GM23338 (cell line): ENCODE measurements at regions not wholly inside any gene's neighbourhood (a gene's known extent, or its start where the extent isn't known, plus 50 kb on each side); places are given as distances from the start of the nearest gene placed in this dataset.

Experiments
- ATAC-seq: fragments of 200-7000 bp; cut with Tn5 transposase; 3 replicates; pipeline ENCODE4 v1.9.1; 2020
- DNase-seq: peaks from one replicate; pipeline ENCODE4 v3.0.0-alpha.2; 2015; ENCODE audit warnings: low spot score
- H2AFZ ChIP-seq: fragments of 200-600 bp; sonication (generic); 2 replicates; pipeline ENCODE4 v1.8.0; 2016; ENCODE audit warnings: antibody characterized with exemption, mild to moderate bottlenecking, moderate library complexity
- H3F3A ChIP-seq: fragments of 200-600 bp; sonication (generic); replicated peaks from 2 replicates; pipeline ENCODE4 v1.8.0; 2017; ENCODE audit warnings: antibody characterized with exemption, mixed run types, low read depth
- H3K27ac ChIP-seq: fragments of 200-600 bp; sonication (generic); 2 replicates; pipeline ENCODE4 v1.6.1; 2016; ENCODE audit warnings: low read depth
- H3K27me3 ChIP-seq: fragments of 200-600 bp; sonication (generic); 2 replicates; pipeline ENCODE4 v1.8.0; 2016; ENCODE audit warnings: mild to moderate bottlenecking, mixed run types, moderate library complexity; ENCODE audit not compliant: insufficient read depth
- H3K36me3 ChIP-seq: fragments of 200-600 bp; sonication (generic); 2 replicates; pipeline ENCODE4 v1.8.0; 2016; ENCODE audit warnings: mild to moderate bottlenecking; ENCODE audit not compliant: insufficient read depth
- H3K4me1 ChIP-seq: fragments of 200-600 bp; sonication (generic); 2 replicates; pipeline ENCODE4 v1.8.0; 2016; ENCODE audit warnings: mild to moderate bottlenecking, moderate library complexity; ENCODE audit not compliant: insufficient read depth
- H3K4me2 ChIP-seq: fragments of 200-600 bp; sonication (generic); 2 replicates; pipeline ENCODE4 v1.7.1; 2017; ENCODE audit warnings: mixed run types
- H3K4me3 ChIP-seq: fragments of 200-600 bp; sonication (generic); 2 replicates; pipeline ENCODE4 v1.6.1; 2016; ENCODE audit warnings: mixed run types
- H3K79me2 ChIP-seq: fragments of 200-600 bp; sonication (generic); replicated peaks from 2 replicates; pipeline ENCODE4 v1.8.0; 2017; ENCODE audit warnings: mild to moderate bottlenecking; ENCODE audit not compliant: insufficient read depth
- H3K9me2 ChIP-seq: fragments of 200-600 bp; sonication (generic); 2 replicates; pipeline ENCODE4 v1.8.0; 2017; ENCODE audit not compliant: insufficient read depth
- H4K20me1 ChIP-seq: fragments of 200-600 bp; sonication (generic); replicated peaks from 2 replicates; pipeline ENCODE4 v1.8.0; 2017; ENCODE audit warnings: mild to moderate bottlenecking; ENCODE audit not compliant: insufficient read depth
- H3K27ac Mint-ChIP-seq: 2 replicates; pipeline ENCODE4 v1.8.0; 2020; ENCODE audit warnings: inconsistent platforms, mild to moderate bottlenecking, moderate library complexity, mixed read lengths
- H3K27me3 Mint-ChIP-seq: 3 replicates; pipeline ENCODE4 v1.8.0; 2022; ENCODE audit warnings: low read depth, mild to moderate bottlenecking, moderate library complexity, mixed read lengths, inconsistent platforms; ENCODE audit not compliant: insufficient read depth, poor library complexity
- H3K36me3 Mint-ChIP-seq: 3 replicates; pipeline ENCODE4 v1.8.0; 2021; ENCODE audit warnings: low read depth, mild to moderate bottlenecking, inconsistent platforms, moderate library complexity, mixed read lengths
- H3K4me1 Mint-ChIP-seq: 3 replicates; pipeline ENCODE4 v1.8.0; 2020; ENCODE audit warnings: mild to moderate bottlenecking, inconsistent platforms, mixed read lengths
- H3K4me3 Mint-ChIP-seq: 3 replicates; pipeline ENCODE4 v1.8.0; 2021; ENCODE audit warnings: moderate library complexity, mild to moderate bottlenecking, inconsistent platforms, mixed read lengths
- H3K9me3 Mint-ChIP-seq: 3 replicates; pipeline ENCODE4 v1.8.0; 2020; ENCODE audit warnings: moderate library complexity, mild to moderate bottlenecking, inconsistent platforms, mixed read lengths
- CREB1 ChIP-seq: fragments of 250-450 bp; sonication (Bioruptor Pico); IDR thresholded peaks from 2 replicates; pipeline ENCODE4 v1.5.0; 2020; ENCODE audit warnings: low read depth, mild to moderate bottlenecking, moderate library complexity
- EZH2 ChIP-seq: fragments of 200-600 bp; sonication (generic); IDR thresholded peaks from one replicate; pipeline ENCODE4 v1.8.0; 2017; ENCODE audit warnings: antibody characterized with exemption, mild to moderate bottlenecking, low read depth; ENCODE audit not compliant: unreplicated experiment
- EZH2phosphoT487 ChIP-seq: fragments of 200-600 bp; sonication (generic); IDR thresholded peaks from one replicate; pipeline ENCODE4 v1.8.1; 2018; ENCODE audit warnings: antibody characterized with exemption; ENCODE audit not compliant: unreplicated experiment
- JUNB ChIP-seq: IDR thresholded peaks from one replicate; pipeline ENCODE4 v1.6.1; 2016; ENCODE audit warnings: antibody characterized with exemption; ENCODE audit not compliant: unreplicated experiment
- NANOG ChIP-seq: IDR thresholded peaks from 2 replicates; pipeline ENCODE4 v1.6.1; 2016; ENCODE audit warnings: antibody characterized with exemption, borderline replicate concordance
- POLR2AphosphoS5 ChIP-seq: IDR thresholded peaks from 2 replicates; pipeline ENCODE4 v1.6.1; 2016; ENCODE audit warnings: antibody characterized with exemption, low read depth
- REST ChIP-seq: IDR thresholded peaks from one replicate; pipeline ENCODE4 v1.6.1; 2018; ENCODE audit warnings: antibody characterized with exemption; ENCODE audit not compliant: unreplicated experiment
- STAT1 ChIP-seq: IDR thresholded peaks from one replicate; pipeline ENCODE4 v1.6.1; 2016; ENCODE audit warnings: antibody characterized with exemption; ENCODE audit not compliant: unreplicated experiment
- ZNF114 ChIP-seq: fragments of 250-450 bp; sonication (Bioruptor Pico); IDR thresholded peaks from 2 replicates; pipeline ENCODE4 v1.5.0; 2020; ENCODE audit warnings: mild to moderate bottlenecking, moderate library complexity
- ZNF331 ChIP-seq: fragments of 250-450 bp; sonication (Bioruptor Pico); IDR thresholded peaks from 2 replicates; pipeline ENCODE4 v1.5.0; 2020; ENCODE audit warnings: low read depth, mild to moderate bottlenecking, moderate library complexity
- ZNF462 ChIP-seq: fragments of 250-450 bp; sonication (Bioruptor Pico); IDR thresholded peaks from 2 replicates; pipeline ENCODE4 v1.5.0; 2020; ENCODE audit warnings: mild to moderate bottlenecking, moderate library complexity
- TF ChIP-seq, protein P1 (sequence below), 2 experiments: fragments of 200-600 bp in 1 of 2; sonication (generic) in 1 of 2; conservative IDR thresholded peaks; 2 replicates each; pipeline versions ENCODE4 v1.5.1 to v1.6.1; 2016 to 2017; ENCODE audit warnings: antibody characterized with exemption in 2 of 2, low read depth in 2 of 2, mild to moderate bottlenecking in 2 of 2, moderate library complexity in 1 of 2
- TF ChIP-seq, protein P2 (sequence below): IDR thresholded peaks from 2 replicates; pipeline ENCODE4 v1.6.1; 2016; ENCODE audit warnings: antibody characterized with exemption

DNA sequence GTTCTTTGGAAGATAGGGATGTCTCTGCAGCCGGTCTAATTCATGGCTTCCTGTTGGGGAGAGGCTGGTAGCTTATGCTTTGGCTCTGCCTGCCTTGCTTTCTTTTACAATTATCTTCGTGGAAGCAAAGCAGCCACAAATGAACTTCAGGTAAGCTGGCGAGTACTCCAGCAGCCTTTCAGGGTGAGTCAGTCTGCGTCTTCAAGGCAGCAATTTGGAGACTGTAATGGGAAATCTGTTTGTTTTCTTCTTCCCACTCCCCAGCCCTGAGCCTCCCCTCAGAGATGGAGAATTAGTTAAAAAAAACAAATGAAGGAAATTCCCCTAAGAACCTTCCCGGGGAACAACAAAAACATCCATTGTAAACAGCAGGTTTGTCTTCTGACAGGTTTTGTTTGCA is 100.1 kb downstream of the PSAT1 start:
- peaks cover 10% of the 10 kb centered on the region for H3F3A ChIP-seq
- ATAC-seq (peak; percentile 51), DNase-seq (peak; percentile 27)
- peaks cover 27% of the 10 kb centered on the region for H3K9me3 Mint-ChIP-seq
- H3K27ac Mint-ChIP-seq = 0 out of 2 replicates have a peak overlapping the region, but pooled peaks have one; percentile 58
- H2AFZ ChIP-seq = no peak overlapping the region
- no peaks in the 10 kb centered on the region for H3K79me2 ChIP-seq
- peaks cover 8% of the 10 kb centered on the region; the same call in 1 of the 2 replicates for H3K36me3 ChIP-seq
- H3K4me3 ChIP-seq = peak overlapping the region; percentile 18; the same call in 1 of the 2 replicates
- no peaks in the 10 kb centered on the region for H3K27me3 ChIP-seq
- H3K4me1 ChIP-seq = peaks cover 53% of the 10 kb centered on the region
- no peaks in the 10 kb centered on the region for H4K20me1 ChIP-seq
- H3K4me1 Mint-ChIP-seq = peaks cover 42% of the 10 kb centered on the region
- TF ChIP-seq ZNF462 (CRISPR knock-in tag) (no peak), REST (no peak), EZH2 (no peak), NANOG (no peak), ZNF331 (CRISPR knock-in tag) (no peak), JUNB (no peak), CREB1 (CRISPR knock-in tag) (no peak), EZH2phosphoT487 (no peak), STAT1 (no peak), POLR2AphosphoS5 (no peak), ZNF114 (CRISPR knock-in tag) (no peak)
- TF ChIP-seq, protein P1, sequence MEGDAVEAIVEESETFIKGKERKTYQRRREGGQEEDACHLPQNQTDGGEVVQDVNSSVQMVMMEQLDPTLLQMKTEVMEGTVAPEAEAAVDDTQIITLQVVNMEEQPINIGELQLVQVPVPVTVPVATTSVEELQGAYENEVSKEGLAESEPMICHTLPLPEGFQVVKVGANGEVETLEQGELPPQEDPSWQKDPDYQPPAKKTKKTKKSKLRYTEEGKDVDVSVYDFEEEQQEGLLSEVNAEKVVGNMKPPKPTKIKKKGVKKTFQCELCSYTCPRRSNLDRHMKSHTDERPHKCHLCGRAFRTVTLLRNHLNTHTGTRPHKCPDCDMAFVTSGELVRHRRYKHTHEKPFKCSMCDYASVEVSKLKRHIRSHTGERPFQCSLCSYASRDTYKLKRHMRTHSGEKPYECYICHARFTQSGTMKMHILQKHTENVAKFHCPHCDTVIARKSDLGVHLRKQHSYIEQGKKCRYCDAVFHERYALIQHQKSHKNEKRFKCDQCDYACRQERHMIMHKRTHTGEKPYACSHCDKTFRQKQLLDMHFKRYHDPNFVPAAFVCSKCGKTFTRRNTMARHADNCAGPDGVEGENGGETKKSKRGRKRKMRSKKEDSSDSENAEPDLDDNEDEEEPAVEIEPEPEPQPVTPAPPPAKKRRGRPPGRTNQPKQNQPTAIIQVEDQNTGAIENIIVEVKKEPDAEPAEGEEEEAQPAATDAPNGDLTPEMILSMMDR (conservative IDR thresholded peaks at IDR 0.05; ENCODE audit: low read depth in 2 of 2) = no peak
- TF ChIP-seq, protein P2, sequence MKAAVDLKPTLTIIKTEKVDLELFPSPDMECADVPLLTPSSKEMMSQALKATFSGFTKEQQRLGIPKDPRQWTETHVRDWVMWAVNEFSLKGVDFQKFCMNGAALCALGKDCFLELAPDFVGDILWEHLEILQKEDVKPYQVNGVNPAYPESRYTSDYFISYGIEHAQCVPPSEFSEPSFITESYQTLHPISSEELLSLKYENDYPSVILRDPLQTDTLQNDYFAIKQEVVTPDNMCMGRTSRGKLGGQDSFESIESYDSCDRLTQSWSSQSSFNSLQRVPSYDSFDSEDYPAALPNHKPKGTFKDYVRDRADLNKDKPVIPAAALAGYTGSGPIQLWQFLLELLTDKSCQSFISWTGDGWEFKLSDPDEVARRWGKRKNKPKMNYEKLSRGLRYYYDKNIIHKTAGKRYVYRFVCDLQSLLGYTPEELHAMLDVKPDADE = no peak
- peaks cover 4% of the 10 kb centered on the region; the same call in 1 of the 2 replicates for H3K9me2 ChIP-seq
- H3K4me2 ChIP-seq = peak overlapping the region; percentile 68
- peaks cover 7% of the 10 kb centered on the region for H3K27me3 Mint-ChIP-seq
- H3K27ac ChIP-seq = peak overlapping the region; percentile 77
- H3K36me3 Mint-ChIP-seq = peaks cover 23% of the 10 kb centered on the region
- no peak overlapping the region for H3K4me3 Mint-ChIP-seq
